GM18909 (cell line): ENCODE measurements at regions not wholly inside any gene's neighbourhood (a gene's known extent, or its start where the extent isn't known, plus 50 kb on each side); places are given as distances from the start of the nearest gene placed in this dataset.
"Not testable (repeated sequence)": the region's sequence is repeated elsewhere in the genome, so short reads cannot be mapped to it uniquely, and the experiment has no call there.

Experiments used
- ATAC-seq: cut with Tn5 transposase; IDR thresholded peaks from one replicate; pipeline ENCODE4 v1.9.1; 2021; ENCODE audit warnings: mild to moderate bottlenecking; ENCODE audit not compliant: unreplicated experiment, poor library complexity

- ATAC-seq = not testable (repeated sequence)
These were observed 279.9 kb downstream of the PLS3 start for GRCh38 chrX:115840729-115841409.

- ATAC-seq = not testable (repeated sequence)
These were observed 290.0 kb downstream of the PLS3 start for GRCh38 chrX:115850986-115851385.

GRCh38 chrX:115853260-115853659 lies 292.3 kb downstream of the PLS3 start:
- ATAC-seq = not testable (repeated sequence)

- ATAC-seq = not testable (repeated sequence)
These were observed 289.4 kb upstream of the AGTR2 start for GRCh38 chrX:115881170-115881569.

GRCh38 chrX:115884121-115884520 lies 286.4 kb upstream of the AGTR2 start:
- not testable (repeated sequence) for ATAC-seq

- ATAC-seq = not testable (repeated sequence)
These were observed 282.5 kb upstream of the AGTR2 start for GRCh38 chrX:115888041-115888440.

GRCh38 chrX:115888519-115888918 lies 282.0 kb upstream of the AGTR2 start:
- ATAC-seq = not testable (repeated sequence)

- no peak for ATAC-seq
These were observed 281.2 kb upstream of the AGTR2 start for GRCh38 chrX:115889121-115889890.

GRCh38 chrX:115892056-115892708 lies 278.4 kb upstream of the AGTR2 start:
- ATAC-seq = no peak

GRCh38 chrX:115892787-115893671 lies 277.5 kb upstream of the AGTR2 start:
- ATAC-seq = peak; percentile 77

GRCh38 chrX:115894087-115894486 lies 276.5 kb upstream of the AGTR2 start:
- no peak for ATAC-seq

- ATAC-seq = no peak
These were observed 274.7 kb upstream of the AGTR2 start for GRCh38 chrX:115895678-115896329.

GRCh38 chrX:115896362-115896761 lies 274.2 kb upstream of the AGTR2 start:
- no peak for ATAC-seq

- no peak for ATAC-seq
These were observed 272.6 kb upstream of the AGTR2 start for GRCh38 chrX:115897956-115898355.

GRCh38 chrX:115898382-115899001 lies 272.1 kb upstream of the AGTR2 start:
- ATAC-seq = peak; percentile 86

- no peak for ATAC-seq
These were observed 270.1 kb upstream of the AGTR2 start for GRCh38 chrX:115900425-115900824.

GRCh38 chrX:115901241-115901640 lies 269.3 kb upstream of the AGTR2 start:
- no peak for ATAC-seq

- no peak for ATAC-seq
These were observed 267.5 kb upstream of the AGTR2 start for GRCh38 chrX:115902995-115903394.

- ATAC-seq = no peak
These were observed 264.3 kb upstream of the AGTR2 start for GRCh38 chrX:115906276-115906675.
